ENCODE measurements at regions not wholly inside any gene's neighbourhood (a gene's known extent, or its start where the extent isn't known, plus 50 kb on each side); places are given as distances from the start of the nearest gene placed in this dataset.

DNA sequence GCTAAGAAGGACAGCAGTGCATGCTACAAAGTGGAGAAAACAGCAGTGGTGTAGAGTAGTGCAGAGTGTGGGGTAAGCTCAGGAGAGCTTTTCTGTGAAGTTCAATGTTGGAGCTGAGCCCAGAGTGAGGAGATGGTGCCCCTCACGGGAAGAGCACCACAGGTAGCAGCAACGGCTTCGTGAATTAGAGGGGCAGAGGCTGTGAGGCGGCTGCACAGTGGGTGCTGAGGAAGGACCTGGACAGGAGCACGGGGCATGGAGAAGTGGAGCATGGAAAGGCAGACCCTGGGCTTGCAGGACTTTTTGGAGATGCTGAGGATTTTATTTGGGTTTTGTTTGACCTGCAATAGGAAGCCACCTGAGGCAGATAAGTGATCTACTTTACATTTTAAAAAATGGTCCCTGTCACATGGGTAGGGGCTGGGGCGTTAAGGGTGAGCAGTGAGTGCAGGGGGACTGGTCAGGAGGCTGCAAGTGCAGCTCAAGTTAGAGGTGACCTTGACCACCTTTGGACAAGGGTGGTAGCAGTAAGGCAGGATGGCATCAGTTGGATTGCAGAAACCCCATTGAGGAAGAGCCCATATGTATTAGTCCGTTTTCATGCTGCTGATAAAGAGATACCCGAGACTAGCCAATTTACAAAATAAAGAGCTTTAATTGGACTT, 85.0 kb downstream of the MYCN start:
- TF ChIP-seq, protein P1, sequence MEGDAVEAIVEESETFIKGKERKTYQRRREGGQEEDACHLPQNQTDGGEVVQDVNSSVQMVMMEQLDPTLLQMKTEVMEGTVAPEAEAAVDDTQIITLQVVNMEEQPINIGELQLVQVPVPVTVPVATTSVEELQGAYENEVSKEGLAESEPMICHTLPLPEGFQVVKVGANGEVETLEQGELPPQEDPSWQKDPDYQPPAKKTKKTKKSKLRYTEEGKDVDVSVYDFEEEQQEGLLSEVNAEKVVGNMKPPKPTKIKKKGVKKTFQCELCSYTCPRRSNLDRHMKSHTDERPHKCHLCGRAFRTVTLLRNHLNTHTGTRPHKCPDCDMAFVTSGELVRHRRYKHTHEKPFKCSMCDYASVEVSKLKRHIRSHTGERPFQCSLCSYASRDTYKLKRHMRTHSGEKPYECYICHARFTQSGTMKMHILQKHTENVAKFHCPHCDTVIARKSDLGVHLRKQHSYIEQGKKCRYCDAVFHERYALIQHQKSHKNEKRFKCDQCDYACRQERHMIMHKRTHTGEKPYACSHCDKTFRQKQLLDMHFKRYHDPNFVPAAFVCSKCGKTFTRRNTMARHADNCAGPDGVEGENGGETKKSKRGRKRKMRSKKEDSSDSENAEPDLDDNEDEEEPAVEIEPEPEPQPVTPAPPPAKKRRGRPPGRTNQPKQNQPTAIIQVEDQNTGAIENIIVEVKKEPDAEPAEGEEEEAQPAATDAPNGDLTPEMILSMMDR (IDR thresholded peaks at IDR 0.05; ENCODE audit: poor library complexity, severe bottlenecking), result no peak
- TF ChIP-seq, protein P2, sequence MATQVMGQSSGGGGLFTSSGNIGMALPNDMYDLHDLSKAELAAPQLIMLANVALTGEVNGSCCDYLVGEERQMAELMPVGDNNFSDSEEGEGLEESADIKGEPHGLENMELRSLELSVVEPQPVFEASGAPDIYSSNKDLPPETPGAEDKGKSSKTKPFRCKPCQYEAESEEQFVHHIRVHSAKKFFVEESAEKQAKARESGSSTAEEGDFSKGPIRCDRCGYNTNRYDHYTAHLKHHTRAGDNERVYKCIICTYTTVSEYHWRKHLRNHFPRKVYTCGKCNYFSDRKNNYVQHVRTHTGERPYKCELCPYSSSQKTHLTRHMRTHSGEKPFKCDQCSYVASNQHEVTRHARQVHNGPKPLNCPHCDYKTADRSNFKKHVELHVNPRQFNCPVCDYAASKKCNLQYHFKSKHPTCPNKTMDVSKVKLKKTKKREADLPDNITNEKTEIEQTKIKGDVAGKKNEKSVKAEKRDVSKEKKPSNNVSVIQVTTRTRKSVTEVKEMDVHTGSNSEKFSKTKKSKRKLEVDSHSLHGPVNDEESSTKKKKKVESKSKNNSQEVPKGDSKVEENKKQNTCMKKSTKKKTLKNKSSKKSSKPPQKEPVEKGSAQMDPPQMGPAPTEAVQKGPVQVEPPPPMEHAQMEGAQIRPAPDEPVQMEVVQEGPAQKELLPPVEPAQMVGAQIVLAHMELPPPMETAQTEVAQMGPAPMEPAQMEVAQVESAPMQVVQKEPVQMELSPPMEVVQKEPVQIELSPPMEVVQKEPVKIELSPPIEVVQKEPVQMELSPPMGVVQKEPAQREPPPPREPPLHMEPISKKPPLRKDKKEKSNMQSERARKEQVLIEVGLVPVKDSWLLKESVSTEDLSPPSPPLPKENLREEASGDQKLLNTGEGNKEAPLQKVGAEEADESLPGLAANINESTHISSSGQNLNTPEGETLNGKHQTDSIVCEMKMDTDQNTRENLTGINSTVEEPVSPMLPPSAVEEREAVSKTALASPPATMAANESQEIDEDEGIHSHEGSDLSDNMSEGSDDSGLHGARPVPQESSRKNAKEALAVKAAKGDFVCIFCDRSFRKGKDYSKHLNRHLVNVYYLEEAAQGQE (IDR thresholded peaks at IDR 0.05; ENCODE audit: borderline replicate concordance), result no peak
- TF ChIP-seq MXI1 (conservative IDR thresholded peaks at IDR 0.05; ENCODE audit: poor library complexity, severe bottlenecking) (no peak), POLR2AphosphoS5 (IDR thresholded peaks at IDR 0.05) (no peak), EP300 (conservative IDR thresholded peaks at IDR 0.05; ENCODE audit: poor library complexity, severe bottlenecking) (no peak), TAF1 (IDR thresholded peaks at IDR 0.05; ENCODE audit: low read depth) (no peak), RAD21 (conservative IDR thresholded peaks at IDR 0.05) (no peak)
